ENCODE measurements at regions not wholly inside any gene's neighbourhood (a gene's known extent, or its start where the extent isn't known, plus 50 kb on each side); places are given as distances from the start of the nearest gene placed in this dataset.
A peak's percentile ranks its signal among the peaks of the same experiment; 100 is the strongest.

- DNase-seq, result no peak
These were observed 1263.0 kb downstream of the LRFN5 start for GRCh38 chr14:42869681-42870080.

- DNase-seq, result no peak
These were observed 1255.4 kb downstream of the LRFN5 start for GRCh38 chr14:42862114-42862513.

- peak in 1 of 2 experiments; percentile 16 for DNase-seq
These were observed 1253.7 kb downstream of the LRFN5 start for GRCh38 chr14:42860371-42860770.

GRCh38 chr14:42856106-42856505 lies 1249.4 kb downstream of the LRFN5 start:
- DNase-seq, result no peak

GRCh38 chr14:42855085-42855484 lies 1248.4 kb downstream of the LRFN5 start:
- peak in 1 of 2 experiments; percentile 13 for DNase-seq

GRCh38 chr14:42854061-42854460 lies 1247.4 kb downstream of the LRFN5 start:
- no peak for DNase-seq

GRCh38 chr14:42848652-42849051 lies 1242.0 kb downstream of the LRFN5 start:
- no peak for DNase-seq

GRCh38 chr14:42814817-42815216 lies 1208.1 kb downstream of the LRFN5 start:
- no peak for DNase-seq

- DNase-seq, result no peak
These were observed 1200.2 kb downstream of the LRFN5 start for GRCh38 chr14:42806909-42807315.

- peak; percentile 96 to 99 for DNase-seq
These were observed 1197.5 kb downstream of the LRFN5 start for GRCh38 chr14:42804141-42804540.

GRCh38 chr14:42802346-42802745 lies 1195.7 kb downstream of the LRFN5 start:
- DNase-seq, result no peak

- DNase-seq, result no peak
These were observed 1185.5 kb downstream of the LRFN5 start for GRCh38 chr14:42792166-42792565.

- no peak for DNase-seq
These were observed 1176.1 kb downstream of the LRFN5 start for GRCh38 chr14:42782754-42783153.

- no peak for DNase-seq
These were observed 1172.3 kb downstream of the LRFN5 start for GRCh38 chr14:42778984-42779383.

- DNase-seq, result no peak
These were observed 1144.1 kb downstream of the LRFN5 start for GRCh38 chr14:42750771-42751170.

GRCh38 chr14:42742084-42742483 lies 1135.4 kb downstream of the LRFN5 start:
- no peak for DNase-seq

GRCh38 chr14:42736408-42736807 lies 1129.7 kb downstream of the LRFN5 start:
- no peak for DNase-seq

GRCh38 chr14:42734041-42734440 lies 1127.4 kb downstream of the LRFN5 start:
- DNase-seq, result peak in 1 of 2 experiments; percentile 16

GRCh38 chr14:42732005-42732404 lies 1125.3 kb downstream of the LRFN5 start:
- DNase-seq, result no peak

GRCh38 chr14:42731480-42731879 lies 1124.8 kb downstream of the LRFN5 start:
- no peak for DNase-seq

GRCh38 chr14:42729681-42730080 lies 1123.0 kb downstream of the LRFN5 start:
- no peak for DNase-seq

- peak; percentile 98 to 100 for DNase-seq
These were observed 1112.7 kb downstream of the LRFN5 start for GRCh38 chr14:42719391-42719790.

- DNase-seq, result no peak
These were observed 1108.6 kb downstream of the LRFN5 start for GRCh38 chr14:42715316-42715715.

GRCh38 chr14:42710071-42710470 lies 1103.4 kb downstream of the LRFN5 start:
- no peak for DNase-seq

- DNase-seq, result peak in 1 of 2 experiments; percentile 46
These were observed 1096.8 kb downstream of the LRFN5 start for GRCh38 chr14:42703501-42703900.

- no peak for DNase-seq
These were observed 1080.7 kb downstream of the LRFN5 start for GRCh38 chr14:42687421-42687820.

Measured in NCI-H524 (cell line).